ENCODE measurements at regions not wholly inside any gene's neighbourhood (a gene's known extent, or its start where the extent isn't known, plus 50 kb on each side); places are given as distances from the start of the nearest gene placed in this dataset.

- Histone ChIP-seq H3K27ac (ENCODE audit: low read length) (no peak overlapping the region), H3K79me2 (replicated peaks; ENCODE audit: insufficient read depth, low read length) (no peaks in the 10 kb centered on the region), H2AFZ (ENCODE audit: low read depth, low read length) (no peak overlapping the region), H3K4me3 (ENCODE audit: low read length) (no peak overlapping the region), H3K4me2 (ENCODE audit: low read length) (no peak overlapping the region), H4K20me1 (ENCODE audit: insufficient read depth) (no peaks in the 10 kb centered on the region), H3K36me3 (ENCODE audit: insufficient read depth, low read length) (no peaks in the 10 kb centered on the region), H3F3A (ENCODE audit: insufficient read depth, low read length, poor library complexity, severe bottlenecking) (no peaks in the 10 kb centered on the region), H3K27me3 (ENCODE audit: insufficient read depth, low read depth, low read length) (no peaks in the 10 kb centered on the region), H3K9me3 (ENCODE audit: low read length) (no peaks in the 10 kb centered on the region), H3K9ac (ENCODE audit: low read length) (no peak overlapping the region), H3K9me2 (ENCODE audit: insufficient read depth, low read length) (no peaks in the 10 kb centered on the region)
- no peak for TF ChIP-seq SMC3 (conservative IDR thresholded peaks at IDR 0.05; ENCODE audit: poor library complexity)
- no peak for TF ChIP-seq MXI1 (conservative IDR thresholded peaks at IDR 0.05; ENCODE audit: poor library complexity, severe bottlenecking)
- no peak for TF ChIP-seq POLR2AphosphoS5 (IDR thresholded peaks at IDR 0.05)
- TF ChIP-seq TAF1 (IDR thresholded peaks at IDR 0.05; ENCODE audit: low read depth) = no peak
- TF ChIP-seq CTCF (IDR thresholded peaks at IDR 0.05; ENCODE audit: poor library complexity, severe bottlenecking) = no peak
- TF ChIP-seq REST (IDR thresholded peaks at IDR 0.05; ENCODE audit: borderline replicate concordance) = no peak
- TF ChIP-seq RAD21 (conservative IDR thresholded peaks at IDR 0.05) = no peak
- TF ChIP-seq EZH2 (IDR thresholded peaks at IDR 0.05; ENCODE audit: borderline replicate concordance, insufficient read depth, low read length, poor library complexity, severe bottlenecking) = no peak
- no peak for TF ChIP-seq EP300 (conservative IDR thresholded peaks at IDR 0.05; ENCODE audit: poor library complexity, severe bottlenecking)
Observed at GRCh38 chr2:118290411-118291250, 202.4 kb downstream of the INSIG2 start.

DNA sequence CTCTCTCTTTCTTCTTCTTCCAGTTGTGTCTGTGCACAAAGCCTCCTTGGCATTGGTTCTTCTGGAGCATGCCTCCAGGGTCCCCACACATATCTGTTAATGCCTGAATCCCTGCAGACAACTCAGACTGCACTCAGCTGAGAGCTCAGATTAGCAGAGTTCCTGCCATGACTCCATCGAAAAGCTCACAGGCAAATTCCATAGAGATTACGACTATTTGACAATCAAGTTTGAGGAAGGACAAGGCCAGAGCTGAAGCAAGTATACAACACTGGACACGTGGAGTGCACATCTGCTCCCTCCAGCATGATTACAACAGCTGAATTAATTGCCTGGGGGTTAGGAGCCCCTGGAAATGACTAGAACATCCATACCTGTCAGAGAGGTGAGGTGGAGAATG is 190.7 kb downstream of the INSIG2 start:
- H3K4me3 ChIP-seq (ENCODE audit: low read length) = no peak overlapping the region
- TF ChIP-seq EP300 (conservative IDR thresholded peaks at IDR 0.05; ENCODE audit: poor library complexity, severe bottlenecking) (no peak), TAF1 (IDR thresholded peaks at IDR 0.05; ENCODE audit: low read depth) (no peak), MXI1 (conservative IDR thresholded peaks at IDR 0.05; ENCODE audit: poor library complexity, severe bottlenecking) (no peak), CTCF (IDR thresholded peaks at IDR 0.05; ENCODE audit: poor library complexity, severe bottlenecking) (no peak), RAD21 (conservative IDR thresholded peaks at IDR 0.05) (no peak), EZH2 (IDR thresholded peaks at IDR 0.05; ENCODE audit: borderline replicate concordance, insufficient read depth, low read length, poor library complexity, severe bottlenecking) (no peak), REST (IDR thresholded peaks at IDR 0.05; ENCODE audit: borderline replicate concordance) (no peak)
- no peaks in the 10 kb centered on the region for H3F3A ChIP-seq (ENCODE audit: insufficient read depth, low read length, poor library complexity, severe bottlenecking)
- H4K20me1 ChIP-seq (ENCODE audit: insufficient read depth) = no peaks in the 10 kb centered on the region
- H3K27ac ChIP-seq (ENCODE audit: low read length) = no peak overlapping the region
- H3K9me2 ChIP-seq (ENCODE audit: insufficient read depth, low read length) = no peaks in the 10 kb centered on the region
- H3K9ac ChIP-seq (ENCODE audit: low read length) = no peak overlapping the region
- H3K4me2 ChIP-seq (ENCODE audit: low read length) = no peak overlapping the region
- H3K9me3 ChIP-seq (ENCODE audit: low read length) = no peaks in the 10 kb centered on the region
- H3K36me3 ChIP-seq (ENCODE audit: insufficient read depth, low read length) = no peaks in the 10 kb centered on the region
- H3K79me2 ChIP-seq (replicated peaks; ENCODE audit: insufficient read depth, low read length) = no peaks in the 10 kb centered on the region
- no peaks in the 10 kb centered on the region for H3K27me3 ChIP-seq (ENCODE audit: insufficient read depth, low read depth, low read length)
- H2AFZ ChIP-seq (ENCODE audit: low read depth, low read length) = no peak overlapping the region
